ENCODE measurements at regions not wholly inside any gene's neighbourhood (a gene's known extent, or its start where the extent isn't known, plus 50 kb on each side); places are given as distances from the start of the nearest gene placed in this dataset.

DNA sequence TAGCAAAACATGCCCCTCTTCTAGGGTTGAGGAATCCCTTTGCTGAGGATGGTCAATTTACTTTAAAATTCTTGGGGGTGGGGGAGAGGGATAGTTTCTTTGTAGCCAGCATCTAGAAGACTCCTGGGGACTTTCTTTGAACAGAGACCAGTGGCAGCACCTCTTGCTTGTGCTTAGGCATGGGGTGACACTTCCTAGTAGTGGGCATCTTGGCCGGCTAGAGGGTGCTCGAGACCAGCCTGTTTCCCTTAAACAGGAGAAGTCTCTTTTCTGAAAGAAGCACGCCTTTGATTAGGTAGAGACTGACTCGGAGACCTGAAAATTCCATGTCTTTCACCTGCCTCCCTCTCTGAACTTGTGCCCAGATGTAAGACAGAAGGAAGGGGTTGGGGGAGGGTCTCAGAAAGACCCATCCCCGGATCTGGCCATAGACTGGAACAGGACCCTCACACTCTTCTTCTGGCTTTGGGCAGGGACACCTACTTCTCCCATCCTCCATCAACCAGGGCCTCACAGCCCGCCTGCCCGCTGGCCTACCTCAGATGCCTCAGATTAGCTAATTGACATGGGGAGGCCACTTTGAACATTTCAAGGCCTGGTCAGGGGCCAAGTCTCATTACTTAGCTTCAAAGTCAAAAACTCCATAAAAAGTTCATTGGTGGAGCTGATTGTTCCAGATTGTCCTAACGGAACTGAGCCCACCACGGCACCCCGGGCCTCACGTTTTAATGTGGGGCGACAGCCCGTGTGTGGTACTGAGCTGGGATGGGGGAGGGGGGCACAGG is 172.2 kb downstream of the CDC5L start:
- in situ Hi-C loops (cut with HindIII; ENCODE audit: low sequenced_read_pairs) = no loop called here

DNA sequence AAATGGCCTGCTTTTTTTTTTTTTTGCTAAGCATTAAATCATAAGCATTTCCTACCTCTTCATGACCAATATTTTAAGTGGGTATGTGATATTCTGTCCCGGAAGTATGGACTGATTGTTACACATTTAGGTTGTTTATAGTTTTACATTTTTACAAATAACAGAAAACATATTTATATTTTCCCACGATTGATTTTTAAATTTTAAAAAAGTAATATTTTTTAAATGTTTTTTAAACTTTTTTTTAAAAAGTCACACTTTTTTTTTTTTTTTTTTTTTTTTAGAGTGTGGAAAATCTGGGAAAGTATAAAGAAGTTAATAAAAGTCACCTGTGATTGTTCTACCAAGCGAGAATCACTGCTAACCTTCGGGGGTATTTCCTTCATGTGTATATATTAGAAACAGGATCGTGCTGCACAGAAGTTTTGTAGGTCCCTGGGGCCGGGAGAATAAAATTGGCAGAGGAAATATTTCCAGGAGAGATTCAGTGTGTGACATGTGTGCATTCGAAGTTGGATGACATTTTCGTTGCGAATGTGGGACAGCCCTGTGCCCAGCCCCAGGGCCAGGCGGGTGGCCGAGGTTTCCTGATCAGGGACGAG is 173.1 kb downstream of the CDC5L start:
- in situ Hi-C loops (cut with HindIII; ENCODE audit: low sequenced_read_pairs) = no loop called here

DNA sequence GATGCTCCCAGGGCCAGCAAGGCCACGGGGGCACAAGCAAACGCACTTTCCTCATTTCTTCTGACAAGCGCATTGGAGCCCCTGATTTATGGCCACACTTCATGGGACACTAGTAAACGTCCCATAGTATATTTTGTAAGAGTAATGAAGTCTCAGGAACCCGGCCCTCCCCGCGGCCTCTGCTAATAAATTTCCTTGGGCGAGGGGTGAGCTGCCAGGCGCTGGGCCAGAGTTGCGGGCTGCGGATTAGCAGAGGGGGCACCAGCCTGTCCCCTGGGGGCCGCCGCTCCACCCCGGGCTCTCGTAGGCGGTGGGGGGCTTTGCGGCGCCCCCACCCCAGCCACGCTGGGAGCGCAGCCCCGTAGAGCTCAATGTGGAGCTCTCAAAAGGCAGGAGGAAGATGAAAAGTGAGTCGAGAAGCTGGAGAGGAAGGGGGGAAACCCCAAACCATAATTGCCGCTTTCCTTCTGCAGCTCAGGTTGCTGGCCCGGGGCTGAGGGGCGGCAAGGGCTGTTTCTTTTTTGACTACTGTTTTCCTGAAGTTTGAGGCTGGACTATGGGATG is 173.6 kb downstream of the CDC5L start:
- in situ Hi-C loops (cut with HindIII; ENCODE audit: low sequenced_read_pairs) = no loop called here

DNA sequence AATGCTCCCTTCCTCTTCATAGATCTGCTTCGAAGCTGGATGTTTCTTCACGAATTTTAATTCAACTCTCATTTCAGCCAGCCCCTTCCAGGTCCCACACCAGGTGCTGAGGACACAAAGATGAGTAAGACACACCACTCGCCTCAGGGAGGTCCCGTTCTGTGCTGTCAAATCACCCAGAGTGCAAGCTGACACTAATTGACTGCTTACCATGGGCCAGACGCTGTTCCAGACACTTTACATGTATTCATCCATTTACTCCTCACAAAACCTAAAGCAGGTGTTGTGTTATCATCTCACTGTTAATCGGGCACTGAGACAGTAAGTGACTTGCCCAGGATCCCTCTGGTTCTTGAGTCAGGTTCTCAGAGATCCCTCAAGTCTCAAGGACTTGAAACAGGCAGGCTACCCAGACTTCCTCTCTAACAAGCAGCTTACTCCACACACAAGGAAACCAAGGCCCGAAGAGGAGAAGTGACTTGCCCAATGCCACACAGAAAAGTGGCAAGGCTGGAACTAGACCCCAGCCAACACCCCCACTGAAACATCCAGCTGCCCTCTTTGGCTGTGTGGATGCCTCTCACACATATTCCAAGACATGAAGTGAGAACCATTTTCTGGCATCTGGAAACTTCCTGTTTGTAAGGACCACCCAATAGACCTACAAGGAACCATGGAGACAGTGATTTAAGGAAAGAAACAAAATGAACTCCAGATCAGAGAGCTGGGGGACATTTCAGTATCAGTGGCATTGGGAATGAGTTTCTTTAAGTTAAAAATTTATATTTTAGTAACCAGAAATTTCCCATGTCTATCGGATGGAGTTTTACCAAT is 174.5 kb downstream of the CDC5L start:
- in situ Hi-C loops (cut with HindIII; ENCODE audit: low sequenced_read_pairs) = no loop called here

DNA sequence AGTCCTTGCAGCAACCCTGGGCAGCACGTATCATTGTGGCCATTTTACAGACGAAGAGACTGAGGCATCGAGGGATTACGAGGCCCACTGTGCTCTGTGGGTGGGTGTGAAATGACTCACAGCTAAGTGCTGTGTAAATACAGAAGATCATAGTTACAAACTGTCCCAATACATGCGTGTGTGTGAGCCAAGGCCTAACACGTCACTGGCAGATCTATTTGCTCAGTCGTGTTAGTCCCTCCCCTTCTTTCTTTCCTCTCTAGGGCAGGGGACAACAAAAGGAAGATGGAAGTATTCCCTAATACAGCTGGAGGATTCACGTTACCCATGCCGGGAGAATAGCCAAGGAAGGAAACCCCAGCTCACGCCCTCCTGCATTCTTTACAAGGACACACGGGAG is 175.9 kb downstream of the CDC5L start:
- in situ Hi-C loops (cut with HindIII; ENCODE audit: low sequenced_read_pairs) = no loop called here

DNA sequence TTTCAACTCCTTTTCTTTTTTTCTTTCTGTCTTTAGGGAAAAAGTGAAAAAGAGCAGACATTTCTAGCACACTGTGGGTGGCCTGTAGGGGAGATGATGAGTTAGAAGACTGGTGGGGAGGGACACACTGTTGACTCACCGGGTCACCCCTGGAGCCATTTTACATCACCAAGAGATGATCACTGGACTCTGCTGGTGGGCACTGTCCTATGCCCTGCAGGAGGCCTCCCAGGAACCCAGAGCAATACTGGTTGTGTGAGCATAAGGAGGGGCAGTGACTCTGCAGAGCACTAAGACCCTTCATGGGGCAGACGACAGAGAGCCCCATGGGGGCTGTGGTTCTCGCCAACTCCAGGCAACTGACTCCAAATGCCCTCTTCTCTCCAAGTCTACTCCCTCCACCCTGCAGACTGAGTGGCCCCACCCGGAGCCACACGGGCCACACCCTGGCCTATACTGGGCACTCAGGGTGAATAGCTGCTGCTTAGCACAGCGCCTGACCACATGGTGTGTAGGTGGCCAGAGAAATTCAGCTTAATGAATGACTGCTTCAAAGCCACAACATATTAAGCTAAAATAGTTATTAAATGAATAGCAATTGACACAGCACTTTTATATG is 177.5 kb downstream of the CDC5L start:
- in situ Hi-C loops (cut with HindIII; ENCODE audit: low sequenced_read_pairs) = no loop called here

DNA sequence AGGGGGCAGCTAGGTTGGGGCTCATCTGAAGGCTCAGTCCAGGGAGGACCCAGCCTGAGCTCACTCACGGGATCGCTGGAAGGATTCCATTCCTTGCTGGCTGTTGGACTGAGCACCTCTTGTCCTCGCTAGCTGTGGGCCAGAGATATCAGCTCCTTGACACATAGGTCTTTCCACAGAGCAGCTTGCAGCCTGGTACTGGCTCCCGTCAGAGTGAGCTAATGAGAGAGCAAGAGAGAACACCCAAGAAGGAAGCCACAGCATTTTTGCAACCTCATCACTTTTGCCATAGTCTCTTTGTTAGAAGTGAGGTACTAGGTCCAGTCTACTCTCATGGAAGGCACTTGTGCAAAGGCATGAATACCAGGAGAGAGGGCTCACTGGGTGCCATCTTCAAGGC is 179.9 kb downstream of the CDC5L start:
- in situ Hi-C loops (cut with HindIII; ENCODE audit: low sequenced_read_pairs) = no loop called here

DNA sequence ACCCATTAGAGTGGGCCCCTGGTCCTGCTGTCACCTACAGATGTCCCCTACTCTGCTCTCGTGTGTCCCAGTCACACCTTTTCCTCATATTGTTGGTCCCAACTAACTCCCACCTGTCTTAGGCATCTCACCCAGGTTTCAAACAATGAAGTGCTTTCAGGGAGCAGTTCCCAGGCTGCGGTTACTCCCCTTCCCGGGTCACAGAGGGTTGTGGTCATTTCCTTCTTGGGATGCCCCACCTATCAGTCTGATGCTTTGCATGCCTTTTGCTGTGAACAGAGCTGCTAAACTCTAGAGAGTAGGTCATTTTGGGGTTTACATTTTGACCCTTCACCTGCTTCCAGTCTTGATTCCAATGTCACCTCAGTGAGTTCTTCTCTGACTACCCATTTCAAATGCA is 181.6 kb downstream of the CDC5L start:
- in situ Hi-C loops (cut with HindIII; ENCODE audit: low sequenced_read_pairs) = no loop called here

DNA sequence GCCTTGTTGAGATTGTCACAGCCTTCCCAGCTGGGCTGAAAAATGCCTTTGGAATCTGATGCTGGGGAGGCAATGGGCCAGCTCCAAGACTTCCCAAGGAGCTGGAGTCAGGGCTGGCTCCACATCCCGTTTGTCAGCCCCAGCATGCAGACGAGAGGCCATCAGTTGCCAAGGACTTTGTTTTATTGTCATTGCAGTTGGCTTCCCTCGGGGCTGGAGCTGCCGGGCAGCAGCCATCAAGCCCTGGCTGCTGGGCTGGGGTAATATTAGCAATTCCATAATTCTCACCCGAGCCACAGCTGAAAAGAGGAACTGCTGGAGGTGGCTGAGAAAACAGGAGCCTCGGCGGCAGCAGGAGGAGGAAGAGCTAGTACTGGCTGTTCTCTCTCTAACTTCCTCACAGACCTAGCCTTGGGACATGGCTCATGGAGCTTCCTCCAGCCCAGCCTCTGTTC is 182.5 kb downstream of the CDC5L start:
- in situ Hi-C loops (cut with HindIII; ENCODE audit: low sequenced_read_pairs) = no loop called here

DNA sequence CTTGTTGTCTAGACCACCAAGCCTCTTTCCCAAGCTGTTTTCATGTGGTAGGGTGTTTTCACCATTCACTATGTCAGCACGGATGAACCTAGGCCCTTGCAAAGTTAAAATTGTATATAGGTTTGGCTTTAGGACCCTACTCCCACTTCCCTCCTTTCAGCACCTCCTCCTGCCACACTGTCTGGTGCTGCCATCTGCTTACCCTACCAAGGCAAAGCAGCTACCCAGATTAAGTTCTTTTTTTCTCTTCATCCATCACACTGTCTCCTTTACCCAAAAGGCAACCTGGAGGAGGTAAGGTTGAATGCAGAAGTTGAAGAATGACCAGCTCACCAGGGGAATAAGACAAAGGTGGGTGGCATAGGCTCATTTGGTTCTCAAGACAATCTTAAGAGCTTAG is 184.0 kb downstream of the CDC5L start:
- in situ Hi-C loops (cut with HindIII; ENCODE audit: low sequenced_read_pairs) = no loop called here

DNA sequence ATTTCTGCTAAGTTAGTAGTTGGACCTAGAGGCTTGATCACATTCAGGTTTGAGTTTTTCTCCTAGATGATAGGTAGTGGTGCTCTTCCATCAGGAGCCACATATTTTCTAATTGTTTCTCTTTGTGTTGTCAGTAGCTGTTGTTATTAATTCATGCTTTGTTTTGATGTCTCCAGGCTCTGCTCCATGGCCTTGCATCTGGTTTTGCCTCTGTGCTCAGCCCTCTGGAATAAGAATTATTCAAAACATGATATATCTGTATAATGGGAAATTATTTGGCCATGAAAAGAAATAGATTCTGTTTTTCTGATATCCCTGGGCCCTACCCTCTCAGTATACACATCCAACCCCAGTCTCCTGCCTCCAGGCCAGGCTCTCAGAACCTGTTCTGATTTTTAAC is 184.8 kb downstream of the CDC5L start:
- in situ Hi-C loops (cut with HindIII; ENCODE audit: low sequenced_read_pairs) = no loop called here

DNA sequence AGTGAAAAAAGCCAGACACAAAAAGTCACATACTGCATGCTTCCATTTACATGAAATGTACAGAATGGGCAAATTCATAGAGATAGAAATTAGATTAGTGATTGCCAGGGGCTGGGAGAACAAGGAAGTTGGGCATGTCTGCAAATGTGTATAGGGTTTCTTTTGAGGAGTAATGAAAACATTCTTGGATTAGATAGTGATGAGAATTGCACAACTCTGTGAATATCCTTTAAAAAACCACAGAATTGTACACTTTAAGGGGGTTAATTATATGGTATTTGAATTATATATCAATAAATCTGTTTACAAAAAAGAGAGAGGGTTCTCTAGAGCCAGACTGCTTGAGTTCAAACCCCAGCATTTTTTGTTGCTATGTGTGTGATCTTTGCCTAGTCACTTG is 188.1 kb downstream of the CDC5L start:
- in situ Hi-C loops (cut with HindIII; ENCODE audit: low sequenced_read_pairs) = no loop called here

DNA sequence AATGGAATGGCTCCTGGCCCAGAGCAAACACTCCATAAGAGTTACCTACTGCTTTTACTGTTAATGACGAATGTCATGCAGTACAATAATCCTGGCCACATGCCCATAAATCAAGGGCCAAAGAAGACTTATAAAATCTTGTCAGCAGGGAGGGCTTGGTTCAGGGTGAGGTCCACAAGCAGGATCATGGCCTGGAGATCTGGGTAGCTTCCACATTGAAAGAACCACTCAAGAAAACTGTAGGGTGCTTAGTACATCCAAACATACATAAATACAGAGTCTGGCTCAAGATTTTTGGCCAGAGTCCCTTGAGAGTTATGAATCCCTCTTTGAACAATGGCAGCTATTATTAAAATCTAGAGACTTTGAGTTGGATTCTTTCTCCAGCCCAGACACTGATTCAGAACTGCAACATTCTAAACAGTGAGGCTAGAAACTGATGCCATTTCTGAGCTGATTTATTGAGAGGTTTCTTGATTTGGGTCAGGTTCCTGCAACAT is 188.7 kb downstream of the CDC5L start:
- in situ Hi-C loops (cut with HindIII; ENCODE audit: low sequenced_read_pairs) = no loop called here

DNA sequence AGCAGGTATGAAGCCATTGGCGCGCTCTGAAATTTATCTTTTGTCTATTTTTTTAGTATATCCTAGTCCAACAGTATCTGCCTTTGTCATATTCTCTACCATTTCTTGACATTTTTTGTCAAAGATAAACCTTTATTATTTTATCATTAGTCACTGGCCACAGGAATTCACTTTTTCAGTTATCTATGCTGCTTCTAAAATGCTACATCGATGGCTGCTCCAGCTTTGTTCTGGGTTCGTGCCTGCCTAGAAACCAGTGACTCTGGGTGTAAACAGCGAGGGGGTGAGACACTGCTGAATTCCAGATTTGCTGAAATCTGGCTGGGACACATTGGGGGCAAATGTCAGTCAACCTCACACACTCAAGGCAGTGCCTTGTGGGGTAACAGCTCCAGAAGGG is 193.4 kb downstream of the CDC5L start:
- in situ Hi-C loops (cut with HindIII; ENCODE audit: low sequenced_read_pairs) = no loop called here

DNA sequence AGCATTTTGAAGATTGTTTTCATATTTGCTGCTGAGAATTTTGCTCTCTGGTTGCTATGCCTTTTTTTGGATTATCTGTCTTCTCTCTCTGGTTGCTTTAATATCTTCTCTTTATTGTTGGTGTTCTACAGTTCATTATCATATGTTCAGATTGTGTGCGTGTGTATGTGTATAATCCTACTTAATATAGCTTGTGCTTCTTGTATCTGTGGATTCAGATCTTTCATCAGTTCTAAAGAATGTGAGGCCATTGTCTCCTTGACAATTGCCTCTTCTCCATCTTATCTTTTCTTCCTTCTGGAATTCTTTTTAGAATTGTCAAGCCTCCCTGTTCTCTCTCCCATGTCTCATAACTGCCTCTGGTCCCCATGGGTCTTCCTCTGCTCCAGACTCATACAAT is 195.4 kb downstream of the CDC5L start:
- in situ Hi-C loops (cut with HindIII; ENCODE audit: low sequenced_read_pairs) = no loop called here

DNA sequence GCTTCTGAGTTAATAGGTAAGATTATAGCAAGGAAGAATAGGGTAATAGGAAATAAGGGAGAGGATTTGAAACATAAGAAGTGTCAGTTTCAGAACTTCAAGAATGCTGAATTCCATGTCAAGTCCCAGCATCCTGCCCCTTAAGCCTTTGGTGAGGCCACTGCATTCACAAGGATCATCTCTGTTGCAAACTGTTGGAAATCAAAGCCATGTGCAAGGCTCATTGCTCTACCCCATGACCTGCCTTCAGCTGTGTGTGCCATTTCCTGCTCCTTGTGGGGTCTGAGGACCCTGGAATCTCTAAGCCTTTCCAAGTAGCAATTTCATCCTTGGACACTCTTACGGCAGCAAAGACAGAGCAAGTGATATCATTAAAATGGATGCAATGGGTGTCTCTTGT is 203.0 kb downstream of the CDC5L start:
- in situ Hi-C loops (cut with HindIII; ENCODE audit: low sequenced_read_pairs) = no loop called here

DNA sequence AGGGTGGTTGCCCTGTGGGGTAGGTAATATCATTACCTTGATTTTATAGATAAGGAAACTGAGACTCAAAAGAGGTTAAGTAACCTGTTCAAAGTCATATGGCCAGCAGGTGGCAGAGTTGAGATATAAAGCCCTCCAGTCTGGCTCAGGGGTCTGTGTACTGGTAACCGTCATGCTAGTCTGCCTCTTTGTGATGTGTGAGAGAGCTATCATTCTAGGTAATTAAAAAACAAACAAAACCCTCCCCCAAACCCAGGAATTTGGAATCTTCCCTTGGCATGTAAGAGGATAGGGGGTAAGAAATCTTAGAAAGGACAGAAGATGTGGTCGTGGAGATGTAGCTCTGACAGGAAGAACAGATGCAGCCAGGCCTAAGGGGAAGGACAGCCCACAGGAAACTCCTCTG is 206.0 kb downstream of the CDC5L start:
- in situ Hi-C loops (cut with HindIII; ENCODE audit: low sequenced_read_pairs) = no loop called here

DNA sequence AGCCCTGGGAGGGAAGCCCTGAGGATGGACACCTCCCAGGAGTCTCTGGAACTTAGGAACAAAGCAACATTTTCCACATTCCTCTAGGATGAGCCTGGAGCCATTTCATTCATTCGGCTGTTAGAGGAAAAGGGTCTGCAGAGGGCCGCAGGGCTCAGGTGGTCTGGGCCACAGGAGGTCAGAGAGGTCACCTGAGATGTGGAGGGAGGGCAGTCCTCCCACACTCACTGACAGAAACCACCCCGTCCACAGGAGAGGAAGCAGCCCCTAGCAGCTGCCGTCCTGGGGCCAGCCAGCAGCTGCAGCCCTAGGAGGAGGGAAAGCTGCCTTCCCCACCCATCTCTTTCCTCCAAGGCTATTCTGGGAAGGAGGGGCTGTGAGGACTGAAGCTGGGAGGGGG is 207.0 kb downstream of the CDC5L start:
- in situ Hi-C loops (cut with HindIII; ENCODE audit: low sequenced_read_pairs) = no loop called here

DNA sequence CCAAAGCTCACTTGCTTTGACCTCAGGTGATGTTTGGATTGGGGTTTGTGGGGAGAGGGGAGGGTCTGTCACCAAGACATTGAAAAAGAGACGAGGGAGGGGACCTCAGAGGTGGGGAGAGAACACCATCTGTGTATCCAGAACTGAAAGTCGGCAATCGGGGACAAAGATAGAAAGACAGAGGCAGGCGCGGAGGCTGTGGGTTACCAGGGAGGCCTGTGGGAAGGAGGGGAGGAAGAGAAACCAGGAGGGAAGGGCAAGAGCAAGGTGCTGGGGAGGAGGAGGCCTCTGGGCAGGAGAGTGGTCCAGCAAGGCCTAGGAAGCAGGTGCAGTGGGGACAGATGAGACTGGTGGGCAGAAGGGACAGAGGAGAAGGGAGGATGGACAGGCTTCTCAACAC is 211.2 kb downstream of the CDC5L start:
- in situ Hi-C loops (cut with HindIII; ENCODE audit: low sequenced_read_pairs) = no loop called here

DNA sequence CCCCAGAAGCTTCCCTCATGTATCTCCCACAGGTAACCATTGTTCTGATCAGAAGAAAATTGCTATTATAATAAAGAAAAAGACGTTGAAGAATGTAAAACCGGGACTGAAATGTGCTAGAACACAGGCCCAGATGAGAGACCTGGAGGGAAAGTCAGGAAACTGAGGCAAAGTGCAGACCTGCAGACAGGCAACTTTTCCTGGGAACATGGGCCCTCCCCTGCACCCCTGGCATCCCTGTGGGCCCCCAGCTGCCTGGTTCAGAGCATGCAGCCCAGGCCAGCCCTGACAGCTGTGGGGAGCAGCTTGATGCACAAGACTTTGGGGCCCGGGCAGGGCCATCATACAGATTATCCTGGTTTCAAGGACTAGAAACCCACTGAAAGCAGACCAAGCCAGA is 212.2 kb downstream of the CDC5L start:
- in situ Hi-C loops (cut with HindIII; ENCODE audit: low sequenced_read_pairs) = no loop called here

All from DLD1 (cell line).